ENCODE measurements at regions not wholly inside any gene's neighbourhood (a gene's known extent, or its start where the extent isn't known, plus 50 kb on each side); places are given as distances from the start of the nearest gene placed in this dataset.

GRCh38 chr7:26614503-26614902, 249.9 kb downstream of the SKAP2 start:
- no peak for DNase-seq (ENCODE audit: low read depth in 1 of 2, low spot score in 2 of 2)
- Histone ChIP-seq H3K36me3 (ENCODE audit: control insufficient read depth in 2 of 4, insufficient read depth in 4 of 4, low read length in 3 of 4) (no peaks in the 10 kb centered on the region), H3K56ac (replicated peaks; ENCODE audit: insufficient read length, low read depth, low read length) (no peak overlapping the region), H4K5ac (ENCODE audit: insufficient read length, low read depth, low read length) (no peak overlapping the region), H4K20me1 (replicated peaks in 1 of 2; ENCODE audit: control insufficient read depth in 1 of 2, insufficient read depth in 2 of 2, low read length in 2 of 2) (no peaks in the 10 kb centered on the region), H3K4me1 (replicated peaks in 1 of 4; ENCODE audit: control insufficient read depth in 3 of 4, insufficient read depth in 4 of 4, low read length in 3 of 4) (no peaks in the 10 kb centered on the region; a peak in 1 of 7 replicates), H3K4ac (replicated peaks; ENCODE audit: insufficient read length, low read depth, low read length) (no peak overlapping the region), H3K27me3 (replicated peaks in 1 of 4; ENCODE audit: control insufficient read depth in 3 of 4, extremely low read depth in 1 of 4, insufficient read depth in 3 of 4, low read length in 3 of 4) (no peaks in the 10 kb centered on the region; a peak in 1 of 7 replicates), H3K9ac (replicated peaks in 1 of 4; ENCODE audit: extremely low read depth in 1 of 4, low read depth in 3 of 4, low read length in 3 of 4) (no peak overlapping the region), H3K27ac (ENCODE audit: low read depth, low read length) (no peak overlapping the region), H3K14ac (ENCODE audit: insufficient read length) (no peak overlapping the region), H4K8ac (ENCODE audit: extremely low read depth, insufficient read depth, low read length) (no peak overlapping the region), H3K4me2 (ENCODE audit: insufficient read depth in 1 of 2, low read depth in 2 of 2, low read length in 2 of 2) (no peak overlapping the region), H3K23me2 (ENCODE audit: low read depth, low read length) (no peaks in the 10 kb centered on the region), H3K18ac (ENCODE audit: extremely low read depth, low read length) (no peak overlapping the region; the same call in 1 of the 2 replicates), H2BK12ac (ENCODE audit: low read depth, low read length) (no peak overlapping the region), H4K91ac (replicated peaks; ENCODE audit: insufficient read length, low read length) (no peak overlapping the region), H3K23ac (ENCODE audit: insufficient read length) (no peak overlapping the region), H2BK15ac (ENCODE audit: low read length) (0 out of 2 replicates have a peak overlapping the region, but pooled peaks have one; percentile 53), H2BK120ac (replicated peaks; ENCODE audit: low read depth, low read length) (no peak overlapping the region), H3K79me1 (ENCODE audit: low read depth, low read length) (no peaks in the 10 kb centered on the region), H2AFZ (ENCODE audit: low read length) (no peak overlapping the region), H2BK5ac (ENCODE audit: low read depth, low read length) (no peak overlapping the region), H2BK20ac (ENCODE audit: low read length) (no peak overlapping the region), H3K4me3 (ENCODE audit: extremely low read depth in 1 of 4, insufficient read depth in 2 of 4, low read depth in 3 of 4, low read length in 4 of 4) (no peak overlapping the region), H3K9me3 (ENCODE audit: insufficient read depth in 2 of 2, low read depth in 1 of 2, low read length in 1 of 2) (no peaks in the 10 kb centered on the region), H2AK5ac (ENCODE audit: low read depth, low read length) (no peak overlapping the region; the same call in 1 of the 2 replicates), H3K79me2 (ENCODE audit: control insufficient read depth in 1 of 2, insufficient read depth in 2 of 2, low read length in 2 of 2) (no peaks in the 10 kb centered on the region)
- CTCF ChIA-PET (ENCODE audit: partially characterized antibody): interaction anchor here (0.5 to 2.0 kb wide), 6 partner anchors 9 to 245 kb away, joined by 3 to 8 read pairs (median 3); no protein-coding TSS in a partner anchor
- 83% methylated on average over 11 of the region's 11 CpGs; no CpG with 5 or more reads in 1 of the 2 experiments for WGBS, 2 experiments (ENCODE audit: extremely low coverage in 1 of 2, insufficient coverage in 1 of 2, insufficient read length in 1 of 2, insufficient replicate concordance in 2 of 2, low coverage in 1 of 2, low lambda C conversion rate in 2 of 2, missing lambda C conversion rate in 1 of 2)
- no peak for TF ChIP-seq FOSL1 (IDR thresholded peaks at IDR 0.05; ENCODE audit: insufficient read depth, low read depth, low read length)
- no peak for TF ChIP-seq E2F6 (IDR thresholded peaks at IDR 0.05)
- no peak for TF ChIP-seq MAFK (IDR thresholded peaks at IDR 0.05; ENCODE audit: low read depth, low read length)
- no peak for TF ChIP-seq TAF7 (optimal IDR thresholded peaks at IDR 0.05; ENCODE audit: borderline replicate concordance, low read depth, low read length)
- no peak for TF ChIP-seq GABPA (IDR thresholded peaks at IDR 0.05; ENCODE audit: borderline replicate concordance, insufficient read depth, low read length)
- TF ChIP-seq BCL11A (IDR thresholded peaks at IDR 0.05; ENCODE audit: low read depth in 2 of 2, low read length in 2 of 2): no peak
- TF ChIP-seq JUND (IDR thresholded peaks at IDR 0.05; ENCODE audit: low read length): no peak
- TF ChIP-seq ZNF274 (IDR thresholded peaks at IDR 0.05; ENCODE audit: borderline replicate concordance, extremely low read depth, low read length): no peak
- no peak for TF ChIP-seq EP300 (IDR thresholded peaks at IDR 0.05; ENCODE audit: borderline replicate concordance in 1 of 2, low read depth in 2 of 2, low read length in 2 of 2)
- no peak for TF ChIP-seq ASH2L (IDR thresholded peaks at IDR 0.05; ENCODE audit: low read length)
- TF ChIP-seq KDM5A (IDR thresholded peaks at IDR 0.05; ENCODE audit: low read length): no peak
- no peak for TF ChIP-seq KDM1A (IDR thresholded peaks at IDR 0.05; ENCODE audit: borderline replicate concordance, low read length)
- no peak for TF ChIP-seq TAF1 (IDR thresholded peaks at IDR 0.05; ENCODE audit: low read depth, low read length)
- FAIRE-seq: no peak
- POLR2A ChIA-PET (ENCODE audit: partially characterized antibody): interaction anchor here (1.0 kb wide), 1 partner anchor 91 kb away, joined by 3 read pairs; no protein-coding TSS in a partner anchor
